H9 (cell line): ENCODE measurements at regions not wholly inside any gene's neighbourhood (a gene's known extent, or its start where the extent isn't known, plus 50 kb on each side); places are given as distances from the start of the nearest gene placed in this dataset.

Source experiments
- DNase-seq: peaks from one replicate; pipeline ENCODE4 v3.0.0-alpha.2; 2017
- H2AFZ ChIP-seq: one replicate; pipeline ENCODE4 v1.6.1; 2013; ENCODE audit warnings: mild to moderate bottlenecking, low read length, control low read depth, moderate library complexity
- H2AK5ac ChIP-seq: 2 replicates; pipeline ENCODE4 v1.6.1; 2013; ENCODE audit warnings: low read length, control low read depth, mixed read lengths; ENCODE audit not compliant: insufficient read length
- H2BK120ac ChIP-seq: one replicate; pipeline ENCODE4 v1.6.1; 2013; ENCODE audit warnings: low read depth, mild to moderate bottlenecking, low read length, control low read depth, inconsistent platforms; ENCODE audit not compliant: poor library complexity, severe bottlenecking
- H2BK12ac ChIP-seq: 2 replicates; pipeline ENCODE4 v1.6.1; 2013; ENCODE audit warnings: low read length, control low read depth, mixed read lengths, low read depth; ENCODE audit not compliant: insufficient read length
- H2BK15ac ChIP-seq: 2 replicates; pipeline ENCODE4 v1.6.1; 2013; ENCODE audit warnings: low read depth, low read length, control low read depth
- H2BK20ac ChIP-seq: one replicate; pipeline ENCODE4 v1.6.1; 2013; ENCODE audit warnings: low read depth, mild to moderate bottlenecking, low read length, control low read depth, inconsistent platforms; ENCODE audit not compliant: poor library complexity, severe bottlenecking
- H2BK5ac ChIP-seq: 2 replicates; pipeline ENCODE4 v1.6.1; 2013; ENCODE audit warnings: low read length, control low read depth, mixed read lengths; ENCODE audit not compliant: insufficient read length
- H3K14ac ChIP-seq: 2 replicates; pipeline ENCODE4 v1.6.1; 2013; ENCODE audit warnings: low read length, control low read depth; ENCODE audit not compliant: insufficient read depth
- H3K18ac ChIP-seq: 2 replicates; pipeline ENCODE4 v1.6.1; 2013; ENCODE audit warnings: low read depth, mild to moderate bottlenecking, mixed read lengths, low read length, control low read depth; ENCODE audit not compliant: insufficient read length
- H3K23ac ChIP-seq: 2 replicates; pipeline ENCODE4 v1.6.1; 2013; ENCODE audit warnings: low read length, control low read depth, mixed read lengths, low read depth; ENCODE audit not compliant: insufficient read length
- H3K23me2 ChIP-seq: 2 replicates; pipeline ENCODE4 v1.6.1; 2013; ENCODE audit warnings: low read depth, mild to moderate bottlenecking, mixed read lengths, low read length, control low read depth; ENCODE audit not compliant: insufficient read length, poor library complexity, severe bottlenecking
- H3K27ac ChIP-seq: 2 replicates; pipeline ENCODE4 v1.5.1; 2013; ENCODE audit warnings: low read length, control low read depth, mixed read lengths, low read depth; ENCODE audit not compliant: insufficient read length
- H3K27me3 ChIP-seq: 2 replicates; pipeline ENCODE4 v1.6.1; 2013; ENCODE audit warnings: low read length, control low read depth, inconsistent platforms; ENCODE audit not compliant: insufficient read depth
- H3K4ac ChIP-seq: 2 replicates; pipeline ENCODE4 v1.6.1; 2013; ENCODE audit warnings: low read depth, mild to moderate bottlenecking, control low read depth, inconsistent platforms, low read length, moderate library complexity
- H3K4me1 ChIP-seq: 2 replicates; pipeline ENCODE4 v1.6.1; 2013; ENCODE audit warnings: low read length, control low read depth, inconsistent platforms; ENCODE audit not compliant: insufficient read depth
- H3K4me2 ChIP-seq: 2 replicates; pipeline ENCODE4 v1.6.1; 2013; ENCODE audit warnings: low read length, control low read depth, mixed read lengths; ENCODE audit not compliant: insufficient read length, insufficient read depth
- H3K56ac ChIP-seq: 2 replicates; pipeline ENCODE4 v1.6.1; 2013; ENCODE audit warnings: low read depth, mild to moderate bottlenecking, mixed read lengths, low read length, control low read depth; ENCODE audit not compliant: insufficient read length
- H3K79me1 ChIP-seq: 2 replicates; pipeline ENCODE4 v1.6.1; 2013; ENCODE audit warnings: low read depth, mild to moderate bottlenecking, moderate library complexity, low read length, control low read depth, inconsistent platforms; ENCODE audit not compliant: insufficient read depth, poor library complexity, severe bottlenecking
- H3K79me2 ChIP-seq: 2 replicates; pipeline ENCODE4 v1.6.1; 2013; ENCODE audit warnings: low read length, control low read depth, inconsistent platforms; ENCODE audit not compliant: insufficient read depth
- H3K9ac ChIP-seq: 2 replicates; pipeline ENCODE4 v1.6.1; 2013; ENCODE audit warnings: low read length, control low read depth, mixed read lengths; ENCODE audit not compliant: insufficient read length; ENCODE audit errors: extremely low read depth
- H3K9me3 ChIP-seq: one replicate; pipeline ENCODE4 v1.6.1; 2013; ENCODE audit warnings: low read depth, low read length, inconsistent platforms; ENCODE audit not compliant: control insufficient read depth
- H3T11ph ChIP-seq: one replicate; pipeline ENCODE4 v1.6.1; 2013; ENCODE audit warnings: mild to moderate bottlenecking, low read length, control low read depth, inconsistent platforms
- H4K20me1 ChIP-seq: one replicate; pipeline ENCODE4 v1.6.1; 2013; ENCODE audit not compliant: control insufficient read depth, insufficient read length, insufficient read depth
- H4K5ac ChIP-seq: 2 replicates; pipeline ENCODE4 v1.6.1; 2013; ENCODE audit warnings: low read depth, mild to moderate bottlenecking, mixed read lengths, low read length, control low read depth; ENCODE audit not compliant: insufficient read length
- H4K8ac ChIP-seq: replicated peaks from 2 replicates; pipeline ENCODE4 v1.6.1; 2013; ENCODE audit warnings: low read length, control low read depth, mixed read lengths, low read depth; ENCODE audit not compliant: insufficient read length
- H4K91ac ChIP-seq: 2 replicates; pipeline ENCODE4 v1.6.1; 2013; ENCODE audit warnings: low read depth, mild to moderate bottlenecking, moderate library complexity, mixed read lengths, low read length, control low read depth; ENCODE audit not compliant: insufficient read length
- H3K27ac Mint-ChIP-seq, 3 experiments: 2 replicates in 2 of 3; 3 replicates in 1 of 3; pipeline ENCODE4 v1.8.0; 2020 to 2021; ENCODE audit warnings: mixed read lengths in 3 of 3, mild to moderate bottlenecking in 1 of 3, moderate library complexity in 1 of 3
- H3K27me3 Mint-ChIP-seq: 2 replicates; pipeline ENCODE4 v1.8.0; 2021; ENCODE audit warnings: low read depth, mild to moderate bottlenecking, moderate library complexity, mixed read lengths
- H3K36me3 Mint-ChIP-seq, 3 experiments: 2 replicates in 2 of 3; 3 replicates in 1 of 3; pipeline ENCODE4 v1.8.0; 2020 to 2021; ENCODE audit warnings: low read depth in 3 of 3, mixed read lengths in 3 of 3; ENCODE audit not compliant: insufficient read depth in 1 of 3
- H3K4me1 Mint-ChIP-seq, 2 experiments: 2 replicates each; pipeline ENCODE4 v1.8.0; 2020; ENCODE audit warnings: mixed read lengths in 2 of 2
- H3K4me3 Mint-ChIP-seq, 2 experiments: 2 replicates in 1 of 2; 3 replicates in 1 of 2; pipeline ENCODE4 v1.8.0; 2020 to 2021; ENCODE audit warnings: mild to moderate bottlenecking in 2 of 2, mixed read lengths in 2 of 2, moderate library complexity in 1 of 2
- H3K9me3 Mint-ChIP-seq, 2 experiments: 2 replicates in 1 of 2; 3 replicates in 1 of 2; pipeline ENCODE4 v1.8.0; 2020; ENCODE audit warnings: mild to moderate bottlenecking in 2 of 2, mixed read lengths in 2 of 2, moderate library complexity in 1 of 2
- CTCF ChIP-seq: fragments of 200-600 bp; sonication (generic); conservative IDR thresholded peaks from 3 replicates; pipeline ENCODE4 v1.8.0; 2021; ENCODE audit warnings: antibody characterized with exemption, mild to moderate bottlenecking
- WGBS: extraction: QIAGEN DNeasy Blood & Tissue Kit; methylation state at CpG from one replicate; pipeline ENCODE4 v1.1.7; 2013; ENCODE audit warnings: missing lambda C conversion rate, low lambda C conversion rate, mixed read lengths; ENCODE audit not compliant: insufficient read length; ENCODE audit errors: extremely low coverage; 5-methylcytosine and 5-hydroxymethylcytosine counted together

GRCh38 chrX:124263743-124264142, 68.7 kb upstream of the TEX13D start:
- H2BK120ac ChIP-seq: no peak overlapping the region

More at GRCh38 chrX:124263743-124264142, 68.7 kb upstream of the TEX13D start:
- no peak overlapping the region for H3K27ac Mint-ChIP-seq
- Histone ChIP-seq H3T11ph (no peak overlapping the region), H3K79me1 (no peaks in the 10 kb centered on the region), H3K4me1 (no peaks in the 10 kb centered on the region), H2BK15ac (no peak overlapping the region), H3K79me2 (no peaks in the 10 kb centered on the region), H3K23ac (no peak overlapping the region), H2AK5ac (no peak overlapping the region), H3K9ac (no peak overlapping the region), H4K5ac (no peak overlapping the region), H3K18ac (no peak overlapping the region), H3K4ac (no peak overlapping the region), H3K56ac (no peak overlapping the region), H4K20me1 (no peaks in the 10 kb centered on the region), H4K8ac (no peak overlapping the region), H3K14ac (no peak overlapping the region), H3K23me2 (no peaks in the 10 kb centered on the region), H2AFZ (no peak overlapping the region), H3K27ac (no peak overlapping the region), H2BK12ac (no peak overlapping the region), H4K91ac (no peak overlapping the region), H2BK5ac (no peak overlapping the region), H3K27me3 (no peaks in the 10 kb centered on the region), H3K9me3 (peaks cover 9% of the 10 kb centered on the region), H3K4me2 (no peak overlapping the region), H2BK20ac (no peak overlapping the region)
- no peak for DNase-seq
- no peaks in the 10 kb centered on the region for H3K36me3 Mint-ChIP-seq
- TF ChIP-seq CTCF: no peak
- H3K9me3 Mint-ChIP-seq: peaks cover 3% of the 10 kb centered on the region in 2 experiments; a peak in 3 of 5 replicates
- no peaks in the 10 kb centered on the region for H3K27me3 Mint-ChIP-seq
- WGBS: no CpG with 5 or more reads among the region's 4 CpGs
- H3K4me1 Mint-ChIP-seq: peaks cover 3% of the 10 kb centered on the region in 2 experiments
- H3K4me3 Mint-ChIP-seq: no peak overlapping the region
